ENCODE measurements at regions not wholly inside any gene's neighbourhood (a gene's known extent, or its start where the extent isn't known, plus 50 kb on each side); places are given as distances from the start of the nearest gene placed in this dataset.
"Not testable (repeated sequence)": the region's sequence is repeated elsewhere in the genome, so short reads cannot be mapped to it uniquely, and the experiment has no call there.

DNA sequence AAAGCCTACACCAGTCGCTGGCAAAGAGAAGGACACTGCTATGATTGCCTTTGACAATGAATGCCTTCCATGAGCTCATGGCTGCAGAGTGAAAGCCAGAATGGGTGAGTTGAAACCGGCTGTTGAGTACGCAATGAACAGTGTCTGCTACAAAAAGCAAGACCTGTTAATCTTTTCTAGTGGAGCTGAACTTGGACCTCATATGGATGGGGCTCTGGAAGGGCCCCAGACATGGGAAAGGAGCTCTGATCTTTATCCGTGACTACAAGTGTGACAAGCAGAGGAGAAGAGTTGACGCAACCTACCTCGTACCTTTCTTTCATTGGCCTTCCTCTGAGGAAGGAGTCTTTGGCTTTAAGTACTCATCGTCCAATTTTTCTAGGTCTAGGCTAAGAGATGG, 67.1 kb upstream of the TSC22D1 start:
- H3K4me3 Mint-ChIP-seq (ENCODE audit: unreplicated experiment), result no peak overlapping the region
- no peaks in the 10 kb centered on the region for H3K4me1 Mint-ChIP-seq (ENCODE audit: low read depth, unreplicated experiment)
- H3K27me3 Mint-ChIP-seq (ENCODE audit: unreplicated experiment), result no peaks in the 10 kb centered on the region
- TF ChIP-seq, protein P1, sequence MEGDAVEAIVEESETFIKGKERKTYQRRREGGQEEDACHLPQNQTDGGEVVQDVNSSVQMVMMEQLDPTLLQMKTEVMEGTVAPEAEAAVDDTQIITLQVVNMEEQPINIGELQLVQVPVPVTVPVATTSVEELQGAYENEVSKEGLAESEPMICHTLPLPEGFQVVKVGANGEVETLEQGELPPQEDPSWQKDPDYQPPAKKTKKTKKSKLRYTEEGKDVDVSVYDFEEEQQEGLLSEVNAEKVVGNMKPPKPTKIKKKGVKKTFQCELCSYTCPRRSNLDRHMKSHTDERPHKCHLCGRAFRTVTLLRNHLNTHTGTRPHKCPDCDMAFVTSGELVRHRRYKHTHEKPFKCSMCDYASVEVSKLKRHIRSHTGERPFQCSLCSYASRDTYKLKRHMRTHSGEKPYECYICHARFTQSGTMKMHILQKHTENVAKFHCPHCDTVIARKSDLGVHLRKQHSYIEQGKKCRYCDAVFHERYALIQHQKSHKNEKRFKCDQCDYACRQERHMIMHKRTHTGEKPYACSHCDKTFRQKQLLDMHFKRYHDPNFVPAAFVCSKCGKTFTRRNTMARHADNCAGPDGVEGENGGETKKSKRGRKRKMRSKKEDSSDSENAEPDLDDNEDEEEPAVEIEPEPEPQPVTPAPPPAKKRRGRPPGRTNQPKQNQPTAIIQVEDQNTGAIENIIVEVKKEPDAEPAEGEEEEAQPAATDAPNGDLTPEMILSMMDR (IDR thresholded peaks at IDR 0.05; ENCODE audit: partially characterized antibody, unreplicated experiment), result no peak
- DNase-seq, result no peak
- H3K27ac Mint-ChIP-seq (ENCODE audit: unreplicated experiment), result no peak overlapping the region
- no peaks in the 10 kb centered on the region for H3K9me3 Mint-ChIP-seq (ENCODE audit: unreplicated experiment)
- H3K36me3 Mint-ChIP-seq (ENCODE audit: unreplicated experiment), result no peaks in the 10 kb centered on the region

DNA sequence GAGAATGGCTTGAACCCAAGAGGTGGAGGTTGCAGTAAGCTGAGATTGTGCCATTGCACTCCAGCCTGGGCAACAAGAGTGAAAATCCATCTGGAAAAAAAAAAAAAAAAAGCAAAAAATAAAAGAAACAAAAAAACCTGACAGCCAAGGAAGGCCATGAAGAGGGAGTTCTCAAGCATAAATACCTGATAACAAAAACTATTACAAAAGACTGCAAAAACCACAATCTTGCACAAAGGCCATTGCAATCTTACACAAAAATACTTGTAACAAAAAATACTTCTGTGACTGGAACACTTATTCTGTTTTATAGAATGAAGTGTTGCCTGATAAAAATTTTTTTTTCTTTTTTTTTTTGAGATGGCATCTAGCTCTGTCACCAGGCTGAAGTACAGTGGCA, 61.5 kb upstream of the TSC22D1 start:
- Mint-ChIP-seq H3K36me3 (ENCODE audit: unreplicated experiment) (no peaks in the 10 kb centered on the region), H3K4me3 (ENCODE audit: unreplicated experiment) (no peak overlapping the region), H3K9me3 (ENCODE audit: unreplicated experiment) (peaks cover 1% of the 10 kb centered on the region), H3K4me1 (ENCODE audit: low read depth, unreplicated experiment) (no peaks in the 10 kb centered on the region), H3K27ac (ENCODE audit: unreplicated experiment) (no peak overlapping the region), H3K27me3 (ENCODE audit: unreplicated experiment) (no peaks in the 10 kb centered on the region)
- DNase-seq, result no peak
- TF ChIP-seq, protein P1 (IDR thresholded peaks at IDR 0.05; ENCODE audit: partially characterized antibody, unreplicated experiment), result no peak

- Mint-ChIP-seq H3K4me3 (ENCODE audit: unreplicated experiment) (no peak overlapping the region), H3K27ac (ENCODE audit: unreplicated experiment) (no peak overlapping the region), H3K9me3 (ENCODE audit: unreplicated experiment) (peaks cover 2% of the 10 kb centered on the region), H3K36me3 (ENCODE audit: unreplicated experiment) (no peaks in the 10 kb centered on the region), H3K4me1 (ENCODE audit: low read depth, unreplicated experiment) (no peaks in the 10 kb centered on the region), H3K27me3 (ENCODE audit: unreplicated experiment) (no peaks in the 10 kb centered on the region)
- TF ChIP-seq, protein P1 (IDR thresholded peaks at IDR 0.05; ENCODE audit: partially characterized antibody, unreplicated experiment), result no peak
- no peak for DNase-seq
Observed at GRCh38 chr13:44629465-44630183, 53.5 kb upstream of the TSC22D1 start.

- H3K4me1 Mint-ChIP-seq (ENCODE audit: low read depth, unreplicated experiment); H3K9me3 Mint-ChIP-seq (ENCODE audit: unreplicated experiment); H3K36me3 Mint-ChIP-seq (ENCODE audit: unreplicated experiment); H3K27me3 Mint-ChIP-seq (ENCODE audit: unreplicated experiment); H3K4me3 Mint-ChIP-seq (ENCODE audit: unreplicated experiment); H3K27ac Mint-ChIP-seq (ENCODE audit: unreplicated experiment); DNase-seq: not testable (repeated sequence)
Observed at GRCh38 chr13:44628826-44629225, 52.7 kb upstream of the TSC22D1 start.

DNA sequence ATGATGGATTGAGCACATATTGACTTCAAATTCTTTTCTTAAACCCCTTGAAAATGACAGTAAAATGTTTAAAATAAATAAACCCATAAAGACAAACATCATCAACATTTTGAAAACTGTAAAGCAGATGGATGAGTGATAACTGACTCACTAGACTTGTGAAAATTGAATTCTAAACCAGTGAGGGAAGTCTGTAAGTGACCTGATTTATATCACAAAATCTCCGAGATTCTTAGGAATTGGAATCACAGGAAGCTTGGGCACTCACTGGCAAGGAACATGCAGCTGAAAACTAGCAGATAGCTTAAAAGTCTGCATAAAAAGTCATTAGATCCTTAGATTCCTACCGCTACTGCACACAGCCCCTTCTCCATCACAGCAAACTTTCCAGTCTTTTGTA, 51.3 kb upstream of the TSC22D1 start:
- TF ChIP-seq, protein P1 (IDR thresholded peaks at IDR 0.05; ENCODE audit: partially characterized antibody, unreplicated experiment), result no peak
- Mint-ChIP-seq H3K9me3 (ENCODE audit: unreplicated experiment) (peaks cover 2% of the 10 kb centered on the region), H3K4me3 (ENCODE audit: unreplicated experiment) (no peak overlapping the region), H3K4me1 (ENCODE audit: low read depth, unreplicated experiment) (no peaks in the 10 kb centered on the region), H3K27ac (ENCODE audit: unreplicated experiment) (no peak overlapping the region), H3K36me3 (ENCODE audit: unreplicated experiment) (no peaks in the 10 kb centered on the region), H3K27me3 (ENCODE audit: unreplicated experiment) (peaks cover 2% of the 10 kb centered on the region)
- no peak for DNase-seq
